HG02642 (cell line): ENCODE measurements at regions not wholly inside any gene's neighbourhood (a gene's known extent, or its start where the extent isn't known, plus 50 kb on each side); places are given as distances from the start of the nearest gene placed in this dataset.
"Not testable (repeated sequence)": the region's sequence is repeated elsewhere in the genome, so short reads cannot be mapped to it uniquely, and the experiment has no call there.

Experiments
- ATAC-seq: cut with Tn5 transposase; IDR thresholded peaks from one replicate; pipeline ENCODE4 v1.9.1; 2021; ENCODE audit warnings: mild to moderate bottlenecking; ENCODE audit not compliant: unreplicated experiment, poor library complexity

GRCh38 chr10:11668847-11669610, 57.6 kb upstream of the USP6NL start:
- ATAC-seq = no peak

GRCh38 chr10:11667756-11668155, 56.3 kb upstream of the USP6NL start:
- no peak for ATAC-seq

- ATAC-seq = peak; percentile 87
Observed at GRCh38 chr10:11663763-11664555, 52.5 kb upstream of the USP6NL start.

GRCh38 chr10:11663126-11663515, 51.7 kb upstream of the USP6NL start:
- not testable (repeated sequence) for ATAC-seq

GRCh38 chr10:11661441-11661840, 50.0 kb upstream of the USP6NL start:
- no peak for ATAC-seq
